ENCODE measurements at regions not wholly inside any gene's neighbourhood (a gene's known extent, or its start where the extent isn't known, plus 50 kb on each side); places are given as distances from the start of the nearest gene placed in this dataset.
"Not testable (repeated sequence)": the region's sequence is repeated elsewhere in the genome, so short reads cannot be mapped to it uniquely, and the experiment has no call there.

DNA sequence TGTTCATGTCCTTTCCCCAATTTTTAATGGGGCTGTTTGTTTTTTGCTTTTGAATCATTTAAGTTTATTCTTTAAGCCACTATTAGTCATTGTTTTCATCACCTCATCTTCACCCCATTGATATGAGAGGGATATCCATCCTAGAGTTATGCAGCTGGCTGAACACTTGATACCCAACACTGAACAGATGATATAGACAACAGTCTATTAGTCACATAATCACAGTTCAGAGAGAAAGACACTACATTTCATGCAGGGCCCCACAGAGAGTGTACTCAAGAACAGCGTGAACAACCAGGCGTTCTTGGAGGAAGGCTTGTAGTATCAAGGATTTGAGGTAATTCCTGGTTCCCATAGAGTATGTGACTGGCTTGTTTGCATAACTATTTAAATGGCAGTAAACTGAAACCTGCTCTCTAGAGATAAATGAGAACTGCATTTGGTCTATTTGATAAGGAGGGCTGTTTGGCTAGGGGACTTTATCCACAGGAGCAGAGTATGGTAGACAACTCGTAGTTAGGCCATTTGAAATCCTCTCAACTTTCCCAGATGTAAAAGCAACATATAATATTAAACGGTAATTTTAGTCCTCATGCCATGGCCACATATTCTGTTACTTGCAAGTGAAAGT, 618.7 kb downstream of the SI start:
- no peak for DNase-seq

DNA sequence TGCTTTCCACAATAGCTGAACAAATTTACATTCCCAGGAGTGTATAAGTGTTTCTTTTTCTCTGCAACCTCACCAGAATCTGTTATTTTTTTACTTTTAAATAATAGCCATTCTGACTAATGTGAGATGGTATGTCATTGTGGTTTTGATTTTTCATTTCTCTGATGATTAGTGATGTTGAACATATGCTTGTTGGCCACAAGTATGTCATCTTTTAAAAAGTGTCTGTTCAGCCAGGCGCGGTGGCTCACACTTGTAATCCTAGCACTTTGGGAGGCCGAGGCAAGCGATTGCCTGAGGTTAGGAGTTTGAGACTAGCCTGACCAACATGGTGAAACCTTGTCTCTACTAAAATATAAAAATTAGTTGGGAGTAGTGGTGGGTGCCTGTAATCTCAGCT, 619.3 kb downstream of the SI start:
- peak; percentile 85 for DNase-seq

DNA sequence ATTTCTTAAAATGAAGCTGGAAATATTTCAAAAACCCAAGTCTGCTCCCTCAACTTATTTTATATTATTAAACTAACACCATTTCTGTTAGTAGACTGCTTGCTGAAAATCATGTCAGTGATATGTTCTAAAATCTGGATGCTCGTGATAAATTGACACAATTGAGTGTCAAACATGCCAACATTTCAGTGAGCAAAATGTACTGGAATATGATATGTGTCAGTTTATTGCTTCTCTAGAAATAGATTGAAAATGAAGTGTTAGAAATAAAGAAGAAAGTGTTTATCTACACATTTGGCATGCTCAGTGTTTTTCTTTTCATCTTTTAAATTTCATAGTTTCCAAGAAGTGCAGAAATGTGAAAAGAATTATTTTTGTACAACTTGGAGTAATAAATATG, 624.6 kb downstream of the SI start:
- no peak for DNase-seq

DNA sequence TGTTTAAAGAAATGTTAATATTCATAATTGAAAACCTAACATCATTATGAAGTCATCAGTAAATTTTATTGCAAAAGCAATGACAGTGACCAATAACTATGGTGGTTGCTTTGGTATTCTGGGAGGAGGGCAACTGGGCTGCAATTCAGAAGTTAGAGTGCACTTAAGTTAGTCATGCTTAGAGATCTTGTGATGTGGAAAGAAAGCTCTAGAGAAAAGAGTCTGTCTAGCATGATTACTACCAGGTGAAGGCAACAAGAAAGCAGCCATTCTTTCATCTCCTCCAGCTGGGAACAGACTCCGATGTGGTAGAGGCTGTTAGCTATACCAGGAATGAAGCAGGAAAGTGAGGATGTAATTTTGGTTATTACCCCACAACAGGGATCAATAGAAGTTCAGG, 625.6 kb downstream of the SI start:
- DNase-seq: peak; percentile 36

DNA sequence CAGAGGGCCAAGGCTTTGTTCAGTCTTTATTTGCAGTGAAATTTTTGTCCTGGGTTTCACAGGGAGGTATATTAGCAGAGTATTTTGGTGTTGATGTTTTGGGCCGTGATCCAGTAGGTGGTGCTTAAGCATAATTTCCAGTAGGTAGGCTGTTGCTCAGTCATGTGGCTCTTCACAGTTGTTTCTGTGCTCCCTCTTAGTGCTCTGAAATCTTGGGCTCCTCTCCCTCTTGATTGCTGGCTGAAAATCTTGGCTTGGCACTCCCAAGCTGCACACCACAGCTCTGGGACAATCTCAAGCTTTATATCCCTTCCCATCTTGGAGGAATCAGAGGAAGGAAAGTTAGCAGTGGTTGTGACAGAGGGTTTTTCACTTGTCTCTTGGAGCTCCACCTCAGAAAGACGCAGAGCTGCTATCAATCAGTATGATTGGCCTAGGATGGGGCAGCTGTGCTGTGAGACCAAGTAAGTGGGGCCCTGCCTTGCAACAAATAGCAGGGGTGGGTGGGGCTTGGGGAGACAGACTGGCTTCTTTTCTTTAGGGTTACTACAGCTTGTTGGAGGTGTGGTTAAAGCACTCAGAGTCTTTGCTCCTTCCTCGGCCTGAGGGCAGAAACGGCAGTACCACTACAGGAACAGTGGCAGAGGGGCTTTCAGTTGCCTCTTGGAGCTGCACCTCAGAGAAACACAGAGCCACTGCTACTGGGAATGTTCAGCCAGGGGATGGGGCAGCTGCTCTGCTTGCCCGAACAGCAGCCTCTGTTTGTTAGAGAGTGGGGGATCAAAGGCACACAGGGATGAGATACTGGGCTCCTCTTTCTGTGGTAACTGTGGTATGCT, 627.0 kb downstream of the SI start:
- no peak for DNase-seq

DNA sequence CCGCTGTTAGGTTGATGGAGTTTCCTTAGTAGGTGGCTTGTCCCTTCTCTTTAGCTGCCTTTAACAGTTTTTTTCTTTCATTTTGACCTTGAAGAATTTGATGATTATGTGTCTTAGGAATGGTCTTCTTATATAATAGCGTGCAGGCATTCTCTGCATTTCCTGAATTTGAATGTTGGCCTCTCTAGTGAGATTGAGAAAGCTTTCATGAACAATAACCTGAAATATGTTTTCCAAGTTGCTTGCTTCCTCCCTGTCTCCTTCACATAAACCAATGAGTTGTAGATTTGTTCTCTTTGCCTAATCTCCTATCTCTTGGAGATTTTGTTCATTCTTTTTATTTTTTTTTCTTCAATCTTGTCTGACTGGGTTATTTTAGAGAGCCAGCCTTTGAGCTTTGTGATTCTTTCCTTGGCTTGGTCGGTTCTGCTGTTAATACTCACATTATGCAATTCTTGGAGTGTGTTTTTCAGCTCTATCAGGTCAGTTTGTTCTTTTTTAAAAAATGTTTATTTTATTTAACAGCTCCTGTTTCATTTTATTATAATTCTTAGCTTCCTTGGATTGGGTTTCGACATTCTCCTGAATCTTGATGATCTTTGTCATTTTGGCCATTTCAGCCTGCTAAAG, 627.9 kb downstream of the SI start:
- DNase-seq: peak; percentile 57

DNA sequence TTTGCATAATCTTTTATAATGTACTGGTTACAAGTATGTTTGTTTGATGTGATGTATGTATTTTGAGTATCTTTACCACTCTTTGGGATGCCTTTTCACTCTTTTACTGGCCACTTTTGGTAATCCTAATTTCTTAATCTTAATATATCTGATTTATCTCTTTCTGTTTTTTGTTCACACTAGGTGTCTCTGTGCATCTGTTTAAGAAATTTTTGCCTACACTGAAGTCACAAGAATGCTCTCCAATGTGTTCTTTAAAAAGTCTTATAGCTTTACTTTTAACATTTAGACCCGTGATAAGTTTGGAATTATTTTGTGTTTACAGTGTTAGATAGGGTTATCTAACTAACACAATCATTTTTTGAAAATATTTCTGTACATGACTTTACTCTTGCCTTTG, 659.1 kb downstream of the SI start:
- no peak for DNase-seq

DNA sequence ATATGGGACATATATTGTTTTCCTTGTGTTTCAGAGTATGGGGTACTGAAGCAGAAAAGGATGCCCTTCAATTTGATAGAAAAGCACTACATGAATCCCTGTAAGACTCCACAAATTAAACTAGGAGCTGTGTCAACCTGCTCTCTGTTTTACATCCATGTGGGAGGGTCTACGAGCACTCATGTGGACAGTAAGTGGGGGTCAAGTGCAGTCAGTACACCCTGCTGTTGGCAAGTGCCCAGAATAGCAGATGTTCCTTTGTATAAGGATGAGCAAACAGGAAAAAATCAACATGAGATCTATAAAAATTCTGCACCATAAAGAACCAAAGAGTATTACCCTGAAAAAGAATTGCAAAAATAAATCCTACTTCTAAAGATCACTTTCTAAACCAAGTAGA, 659.9 kb downstream of the SI start:
- no peak for DNase-seq

DNA sequence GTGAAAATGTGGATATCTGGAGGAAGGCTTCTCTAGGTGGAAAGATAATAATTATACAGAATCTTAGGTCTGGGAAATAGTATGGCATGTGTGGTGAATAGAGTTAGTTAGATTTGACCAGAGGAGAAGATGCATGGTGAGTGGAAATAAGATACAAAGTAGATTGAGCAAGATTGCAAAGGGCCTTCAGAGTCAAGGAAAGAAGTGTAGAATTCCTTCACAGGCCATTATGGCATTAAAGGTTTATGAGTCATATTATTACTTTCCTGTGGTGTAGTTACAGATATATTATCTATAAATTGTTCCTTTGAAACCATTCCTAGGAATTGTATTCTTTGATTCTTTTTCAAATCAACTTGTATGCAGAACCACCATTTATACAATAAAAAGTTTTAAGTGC, 660.3 kb downstream of the SI start:
- no peak for DNase-seq

DNA sequence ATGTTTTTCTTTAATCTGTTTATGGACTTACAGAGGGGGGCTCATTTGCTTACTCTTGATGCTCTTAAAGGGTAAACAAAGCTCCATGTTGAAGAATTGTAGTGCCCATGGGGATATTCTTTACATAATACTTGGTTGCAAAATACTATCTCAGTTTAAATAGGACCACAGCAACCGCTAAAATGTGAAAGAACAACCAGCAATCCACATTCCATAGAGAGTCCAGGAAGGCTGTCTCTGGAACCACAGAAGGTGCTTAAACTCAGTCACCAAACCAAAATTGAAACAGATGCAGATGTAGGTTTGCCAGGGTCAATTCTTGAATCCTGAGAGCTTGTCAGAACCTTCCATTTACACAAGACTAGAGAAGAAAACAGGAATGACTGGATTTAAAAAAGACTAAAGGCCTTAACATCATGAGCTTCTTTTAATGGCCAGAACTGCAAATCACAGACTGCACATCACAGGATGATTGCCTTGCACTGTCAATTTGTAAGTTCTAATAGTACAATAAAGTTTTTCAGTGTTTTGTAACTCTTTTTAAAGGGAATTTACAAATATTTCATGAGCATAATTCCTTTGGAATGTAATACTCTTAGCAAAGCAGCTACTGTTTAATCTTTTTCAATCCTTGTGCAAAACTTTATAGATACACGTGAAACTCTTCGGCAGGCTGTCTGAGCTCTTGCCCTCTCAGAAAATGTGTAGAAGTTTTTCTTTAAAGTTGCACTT, 661.6 kb downstream of the SI start:
- peak; percentile 2 for DNase-seq

DNA sequence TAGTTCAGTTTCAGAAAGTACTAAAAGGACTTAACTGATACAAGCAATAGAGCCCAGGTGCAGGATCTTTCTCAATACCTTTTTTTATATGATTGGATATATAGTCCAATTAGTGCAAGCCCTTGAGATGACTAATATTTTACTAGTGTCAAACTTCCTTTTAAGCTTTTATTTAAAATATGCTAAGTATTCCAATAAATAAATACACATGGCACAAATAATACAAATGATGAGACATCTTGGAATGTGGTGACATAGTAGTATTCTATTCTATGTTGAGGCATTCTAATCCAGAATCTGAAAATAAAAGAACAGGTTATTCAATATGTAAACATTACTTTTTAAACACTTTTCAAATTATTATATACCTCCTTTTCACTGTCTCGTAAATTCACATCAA, 670.0 kb downstream of the SI start:
- DNase-seq: no peak

DNA sequence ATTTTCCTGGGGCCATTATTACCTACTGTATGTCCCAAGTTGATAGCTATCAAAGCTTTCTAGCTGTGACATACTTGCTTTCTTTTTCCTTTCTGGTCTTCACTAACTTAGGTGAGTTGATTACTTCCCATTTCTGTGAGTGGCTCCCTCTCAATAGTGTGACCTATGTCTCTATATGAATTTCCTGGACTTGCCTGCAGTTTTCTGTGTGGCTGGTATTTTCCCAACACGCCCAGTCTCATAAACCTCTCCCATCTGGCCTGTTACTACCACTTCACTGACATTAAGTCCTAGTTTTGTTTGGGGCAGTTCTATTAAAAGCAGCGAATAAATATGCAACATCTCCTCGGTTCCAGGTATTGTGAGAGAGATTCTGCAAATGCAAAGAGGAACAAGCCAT, 671.2 kb downstream of the SI start:
- DNase-seq: no peak

DNA sequence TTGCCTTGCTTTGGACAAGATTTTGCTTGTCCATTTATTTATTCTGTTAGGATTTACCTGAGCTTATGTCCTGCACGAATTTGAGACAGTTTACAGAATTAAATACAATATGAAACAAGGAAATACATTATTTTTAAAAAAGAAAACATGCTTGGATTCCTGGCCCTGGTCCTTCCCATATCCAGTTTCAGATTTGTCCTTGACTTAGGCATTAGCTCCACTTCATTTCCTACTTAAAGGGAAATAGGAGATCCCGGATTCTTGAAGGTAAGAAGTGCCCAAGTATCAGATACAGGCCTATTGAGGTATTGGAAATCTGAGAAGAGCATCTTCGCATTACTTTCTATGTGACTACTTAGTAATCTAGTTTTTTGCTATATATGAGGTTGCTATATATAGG, 672.0 kb downstream of the SI start:
- no peak for DNase-seq

DNA sequence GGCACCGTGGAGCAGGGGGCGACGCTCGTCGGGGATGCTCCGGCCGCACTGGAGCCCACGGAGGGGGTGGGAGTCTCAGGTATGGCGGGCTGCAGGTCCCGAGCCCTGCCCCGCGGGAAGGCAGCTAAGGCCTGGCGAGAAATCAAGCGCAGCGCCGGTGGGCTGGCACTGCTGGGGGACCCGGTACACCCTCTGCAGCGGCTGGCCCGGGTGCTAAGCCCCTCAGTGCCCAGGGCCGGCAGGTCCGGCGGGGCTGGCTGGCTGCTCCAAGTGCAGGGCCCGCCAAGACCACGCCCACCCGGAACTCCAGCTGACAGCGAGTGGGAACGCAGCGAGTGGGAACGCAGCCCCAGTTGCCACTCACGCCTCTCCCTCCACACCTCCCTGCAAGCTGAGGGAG, 676.4 kb downstream of the SI start:
- DNase-seq: no peak

DNA sequence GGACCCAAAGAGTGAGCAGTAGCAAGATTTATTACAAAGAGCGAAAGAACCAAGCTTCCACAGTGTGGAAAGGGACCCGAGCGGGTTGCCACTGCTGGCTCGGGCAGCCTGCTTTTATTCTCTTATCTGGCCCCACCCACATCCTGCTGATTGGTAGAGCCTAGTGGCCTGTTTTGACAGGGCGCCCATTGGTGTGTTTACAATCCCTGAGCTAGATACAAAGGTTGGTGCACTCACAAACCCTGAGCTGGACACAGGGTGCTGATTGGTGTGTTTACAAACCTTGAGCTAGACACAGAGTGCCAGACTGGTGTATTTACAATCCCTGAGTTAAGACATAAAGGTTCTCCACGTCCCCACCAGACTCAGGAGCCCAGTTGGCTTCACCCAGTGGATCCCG, 676.9 kb downstream of the SI start:
- DNase-seq: not testable (repeated sequence)

DNA sequence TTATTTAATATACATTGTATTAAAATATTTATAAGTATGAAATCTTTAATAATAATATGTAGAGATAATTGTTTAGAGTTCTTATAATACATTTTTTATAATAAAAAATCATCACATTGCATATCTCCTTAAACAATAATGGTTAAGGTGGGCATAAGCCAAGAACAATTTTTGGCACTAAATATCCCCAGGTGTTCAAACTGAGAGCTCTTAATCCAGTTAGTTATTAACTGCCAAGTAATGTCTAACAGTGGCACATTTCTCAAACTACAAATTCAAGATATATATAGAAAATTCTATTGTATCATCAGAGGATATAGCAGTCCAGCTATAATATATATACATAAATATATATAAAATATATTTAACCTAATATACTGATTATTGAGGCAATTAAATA, 680.8 kb downstream of the SI start:
- no peak for DNase-seq

DNA sequence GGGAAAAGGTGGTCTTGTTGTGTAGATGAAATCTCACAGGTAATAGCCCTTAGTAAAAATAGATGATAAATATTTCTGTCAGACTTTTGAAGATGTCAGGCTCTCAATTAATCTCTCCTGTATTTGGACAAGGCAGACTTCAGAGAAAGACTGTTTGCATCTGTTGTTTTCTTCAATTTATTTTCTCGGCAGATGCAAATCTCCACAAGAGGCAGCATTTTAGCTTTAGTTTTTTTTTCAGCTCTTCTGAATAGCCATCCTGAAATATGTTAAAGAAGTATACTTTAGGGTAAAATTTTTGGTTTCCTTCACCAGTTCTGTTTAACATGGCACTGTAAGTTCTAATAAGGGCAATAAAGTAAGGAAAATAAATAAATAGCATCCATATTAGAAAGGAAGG, 685.1 kb downstream of the SI start:
- DNase-seq: no peak

DNA sequence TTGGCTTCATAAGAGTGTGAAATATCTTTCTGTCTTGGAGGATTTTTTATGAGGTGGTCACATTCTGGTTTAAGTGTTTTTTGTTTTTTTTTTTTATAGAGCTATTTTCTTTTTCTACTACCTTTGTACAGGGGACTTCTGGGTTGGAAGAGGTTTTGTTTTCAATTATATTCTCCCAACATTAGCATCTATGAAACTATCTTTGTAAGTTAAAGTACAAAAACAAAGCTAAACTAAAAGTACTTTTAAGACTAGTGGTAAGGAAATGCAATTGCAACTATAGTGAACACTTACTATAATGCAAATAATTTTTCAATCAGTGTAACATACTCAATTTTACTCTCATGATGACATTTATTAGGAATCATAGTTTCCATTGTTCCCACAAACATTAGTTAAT, 688.2 kb downstream of the SI start:
- DNase-seq: no peak

DNA sequence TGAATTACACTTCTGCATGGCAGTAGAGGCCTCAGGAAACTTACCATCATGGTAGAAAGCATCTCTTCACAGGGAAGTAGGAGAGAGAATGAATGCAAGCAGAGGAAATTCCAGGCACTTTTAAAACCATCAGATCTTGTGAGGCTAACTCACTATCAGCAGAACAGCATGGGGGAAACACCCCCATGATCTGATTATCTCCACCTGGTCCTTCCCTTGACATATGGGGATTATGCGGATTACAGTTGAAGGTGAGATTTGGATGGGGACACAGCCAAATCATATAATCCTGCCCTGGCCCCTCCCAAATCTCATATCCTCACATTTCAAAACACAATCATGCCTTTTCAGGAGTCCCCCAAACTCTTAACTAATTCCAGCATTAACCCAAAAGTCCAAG, 691.1 kb downstream of the SI start:
- no peak for DNase-seq

DNA sequence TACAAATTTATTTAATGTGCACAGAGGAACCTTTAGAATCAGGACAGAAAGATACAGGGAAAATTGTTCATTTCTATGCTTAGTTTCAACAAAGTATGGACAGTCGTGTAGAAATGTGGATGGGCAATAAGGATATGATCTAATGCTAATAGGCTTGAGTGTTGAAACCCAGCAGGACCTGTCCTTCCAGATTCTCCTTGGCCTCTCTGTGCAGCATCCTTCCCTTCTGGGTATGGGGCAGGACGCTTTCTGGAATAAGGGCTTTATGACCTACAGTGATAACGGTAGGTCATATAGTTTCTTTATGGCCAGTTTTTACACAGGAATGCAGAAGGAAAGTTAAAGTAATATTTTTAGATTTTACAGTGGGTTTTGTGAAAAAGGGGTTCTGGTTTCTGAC, 698.1 kb downstream of the SI start:
- DNase-seq: no peak

DNA sequence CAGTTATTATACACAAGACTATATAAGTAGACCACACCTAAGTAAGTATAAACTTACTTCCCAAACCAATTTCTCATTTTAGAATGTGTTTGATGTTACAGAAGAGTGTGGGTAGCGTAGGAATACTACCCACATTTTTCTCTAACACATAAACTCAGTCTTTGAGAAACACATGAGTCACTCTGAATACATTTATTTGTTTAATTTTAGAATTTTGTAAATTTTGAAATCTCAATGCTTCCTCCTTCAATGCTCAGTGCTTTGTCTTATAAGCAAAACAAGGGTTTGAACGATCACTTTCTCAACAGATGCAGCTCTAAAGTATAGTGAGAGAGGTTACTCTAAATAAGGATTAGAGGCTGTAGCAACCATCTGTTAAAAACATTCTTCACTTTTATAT, 700.8 kb downstream of the SI start:
- DNase-seq: no peak

DNA sequence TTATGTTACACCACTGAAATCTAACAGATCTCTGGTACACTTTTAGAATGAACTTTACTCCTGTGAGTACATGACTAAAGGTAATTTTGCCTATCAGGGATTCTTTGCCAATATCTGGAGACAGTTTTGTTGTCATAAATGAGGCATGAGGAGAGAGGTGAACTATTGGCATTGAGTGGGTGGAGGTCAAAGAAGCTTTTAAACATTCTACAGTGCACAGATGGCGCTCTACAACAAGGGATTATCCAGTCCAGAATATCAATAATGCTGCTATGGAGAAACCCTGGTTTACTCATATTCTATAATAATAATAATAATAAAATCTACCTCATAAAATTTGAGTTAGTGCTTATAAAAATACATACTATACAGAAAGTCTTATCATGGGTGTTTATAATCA, 702.3 kb downstream of the SI start:
- DNase-seq: no peak

DNA sequence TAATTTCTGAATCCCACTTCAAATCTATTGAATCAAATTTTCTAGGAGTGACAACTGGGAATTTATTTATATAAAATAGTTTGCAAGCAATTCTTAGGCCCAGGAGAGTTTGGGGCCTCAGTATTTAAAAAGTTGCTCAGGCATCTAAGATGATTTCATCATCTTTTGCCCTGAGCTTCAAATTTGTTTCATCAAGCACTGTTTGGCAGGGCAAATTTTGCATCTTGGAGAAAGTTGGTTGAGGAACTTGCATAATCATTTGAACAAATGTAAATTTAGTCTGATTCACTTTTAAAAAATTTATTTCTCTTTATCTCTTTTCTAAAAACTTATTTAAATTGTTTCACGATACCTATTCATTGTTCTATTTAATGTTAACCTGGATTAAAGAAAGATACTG, 702.8 kb downstream of the SI start:
- DNase-seq: no peak
